ENCODE measurements at regions not wholly inside any gene's neighbourhood (a gene's known extent, or its start where the extent isn't known, plus 50 kb on each side); places are given as distances from the start of the nearest gene placed in this dataset.

DNA sequence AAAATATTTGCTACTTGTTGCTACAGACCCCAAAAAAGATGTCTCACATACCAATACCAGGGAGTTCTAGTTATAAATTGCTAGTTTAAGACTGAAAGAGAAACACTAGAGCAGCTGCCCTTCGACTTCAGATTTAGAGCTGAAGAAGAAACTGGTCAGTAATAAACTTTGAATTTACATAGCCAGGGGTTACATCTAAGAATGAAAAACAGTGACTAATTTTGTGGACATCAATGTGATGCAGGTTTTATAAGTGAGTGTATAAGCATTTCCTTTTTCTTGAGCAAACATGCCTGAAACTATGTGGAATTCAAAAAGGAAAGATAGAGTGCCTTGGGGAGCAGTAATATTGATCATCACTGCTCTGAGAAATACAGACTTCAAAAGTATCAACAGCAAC, 724.9 kb upstream of the MIR17HG start:
- TF ChIP-seq, protein P1, sequence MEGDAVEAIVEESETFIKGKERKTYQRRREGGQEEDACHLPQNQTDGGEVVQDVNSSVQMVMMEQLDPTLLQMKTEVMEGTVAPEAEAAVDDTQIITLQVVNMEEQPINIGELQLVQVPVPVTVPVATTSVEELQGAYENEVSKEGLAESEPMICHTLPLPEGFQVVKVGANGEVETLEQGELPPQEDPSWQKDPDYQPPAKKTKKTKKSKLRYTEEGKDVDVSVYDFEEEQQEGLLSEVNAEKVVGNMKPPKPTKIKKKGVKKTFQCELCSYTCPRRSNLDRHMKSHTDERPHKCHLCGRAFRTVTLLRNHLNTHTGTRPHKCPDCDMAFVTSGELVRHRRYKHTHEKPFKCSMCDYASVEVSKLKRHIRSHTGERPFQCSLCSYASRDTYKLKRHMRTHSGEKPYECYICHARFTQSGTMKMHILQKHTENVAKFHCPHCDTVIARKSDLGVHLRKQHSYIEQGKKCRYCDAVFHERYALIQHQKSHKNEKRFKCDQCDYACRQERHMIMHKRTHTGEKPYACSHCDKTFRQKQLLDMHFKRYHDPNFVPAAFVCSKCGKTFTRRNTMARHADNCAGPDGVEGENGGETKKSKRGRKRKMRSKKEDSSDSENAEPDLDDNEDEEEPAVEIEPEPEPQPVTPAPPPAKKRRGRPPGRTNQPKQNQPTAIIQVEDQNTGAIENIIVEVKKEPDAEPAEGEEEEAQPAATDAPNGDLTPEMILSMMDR (IDR thresholded peaks at IDR 0.05) = no peak
- no peak for TF ChIP-seq POLR2A (IDR thresholded peaks at IDR 0.05)

All from thyroid gland (tissue), 4 donors.